Ascending aorta (tissue), 2 donors: ENCODE measurements at regions not wholly inside any gene's neighbourhood (a gene's known extent, or its start where the extent isn't known, plus 50 kb on each side); places are given as distances from the start of the nearest gene placed in this dataset.

ENCODE experiments used
- DNase-seq, 2 donors: peaks; one replicate each; pipeline ENCODE4 v3.0.0-alpha.2; 2019; ENCODE audit warnings: low spot score in 2 of 2
- H3K27ac ChIP-seq, 2 donors: fragments of 200-600 bp; sonication (generic); one replicate each; pipeline ENCODE4 v1.5.1; 2016 to 2017; ENCODE audit warnings: mild to moderate bottlenecking in 1 of 2
- H3K27me3 ChIP-seq: fragments of 200-600 bp; sonication (generic); one replicate; pipeline ENCODE4 v1.5.1; 2017
- H3K36me3 ChIP-seq, 2 donors: fragments of 200-600 bp; sonication (generic); one replicate each; pipeline ENCODE4 v1.5.1; 2016
- H3K4me1 ChIP-seq, 2 donors: fragments of 200-600 bp; sonication (generic); one replicate each; pipeline ENCODE4 v1.5.1; 2016 to 2017; ENCODE audit warnings: mild to moderate bottlenecking in 1 of 2
- H3K4me3 ChIP-seq, 2 donors: fragments of 200-600 bp; sonication (generic); one replicate each; pipeline ENCODE4 v1.5.1; 2016 to 2017; ENCODE audit warnings: mild to moderate bottlenecking in 1 of 2
- H3K9me3 ChIP-seq, 2 donors: fragments of 200-600 bp; sonication (generic); one replicate each; pipeline ENCODE4 v1.5.1; 2016
- CTCF ChIP-seq, 3 experiments: fragments of 200-600 bp in 2 of 3; fragments of 450-650 bp in 1 of 3; sonication (generic) in 2 of 3; IDR thresholded peaks; one replicate each; pipeline ENCODE4 v1.5.1; 2016 to 2019; ENCODE audit warnings: antibody characterized with exemption in 3 of 3, mild to moderate bottlenecking in 1 of 3, moderate library complexity in 1 of 3
- intact Hi-C: fragments of 100-400 bp; cut with DNase I; formaldehyde crosslinking; loops from one replicate; pipeline ENCODE4 v1.15.1; 2023

GRCh38 chr7:25369786-25370185 is 141.5 kb upstream of the NPVF start:
- Histone ChIP-seq H3K27me3 (no peaks in the 10 kb centered on the region), H3K27ac (no peak overlapping the region), H3K9me3 (peaks cover 0 to 10% of the 10 kb centered on the region in 2 donors), H3K36me3 (no peaks in the 10 kb centered on the region), H3K4me3 (no peak overlapping the region), H3K4me1 (peaks cover 0 to 3% of the 10 kb centered on the region in 2 donors)
- intact Hi-C loops, result no loop called here
- TF ChIP-seq CTCF (IDR thresholded peaks at IDR 0.05), result no peak
- DNase-seq, result no peak

- no peak for DNase-seq
- H3K27ac ChIP-seq, result no peak overlapping the region
- peaks cover 0 to 10% of the 10 kb centered on the region in 2 donors for H3K9me3 ChIP-seq
- intact Hi-C loops, result no loop called here
- H3K4me3 ChIP-seq, result no peak overlapping the region
- H3K27me3 ChIP-seq, result no peaks in the 10 kb centered on the region
- H3K4me1 ChIP-seq, result peaks cover 0 to 3% of the 10 kb centered on the region in 2 donors
- TF ChIP-seq CTCF (IDR thresholded peaks at IDR 0.05), result no peak
- no peaks in the 10 kb centered on the region for H3K36me3 ChIP-seq
Measured at GRCh38 chr7:25371972-25372371, 143.7 kb upstream of the NPVF start.

- TF ChIP-seq CTCF (IDR thresholded peaks at IDR 0.05), result no peak
- Histone ChIP-seq H3K36me3 (no peaks in the 10 kb centered on the region), H3K27me3 (no peaks in the 10 kb centered on the region), H3K9me3 (peaks cover 0 to 10% of the 10 kb centered on the region in 2 donors), H3K27ac (no peak overlapping the region), H3K4me3 (no peak overlapping the region), H3K4me1 (no peaks in the 10 kb centered on the region)
- intact Hi-C loops, result no loop called here
- no peak for DNase-seq
Measured at GRCh38 chr7:25375805-25376600, 147.7 kb upstream of the NPVF start.

- no peaks in the 10 kb centered on the region for H3K36me3 ChIP-seq
- H3K27ac ChIP-seq, result no peak overlapping the region
- no peak for TF ChIP-seq CTCF (IDR thresholded peaks at IDR 0.05)
- no peak for DNase-seq
- no peaks in the 10 kb centered on the region for H3K9me3 ChIP-seq
- H3K27me3 ChIP-seq, result no peaks in the 10 kb centered on the region
- H3K4me1 ChIP-seq, result no peaks in the 10 kb centered on the region
- intact Hi-C loops, result loop anchor here (10.0 kb wide), 1 partner anchor 985 kb away; no protein-coding TSS in a partner anchor
- H3K4me3 ChIP-seq, result no peak overlapping the region
Measured at GRCh38 chr7:25379351-25380300, 151.3 kb upstream of the NPVF start.

GRCh38 chr7:25381818-25382589 is 153.7 kb upstream of the NPVF start:
- Histone ChIP-seq H3K27me3 (no peaks in the 10 kb centered on the region), H3K27ac (no peak overlapping the region), H3K4me1 (peaks cover 0 to 8% of the 10 kb centered on the region in 2 donors), H3K9me3 (no peaks in the 10 kb centered on the region), H3K36me3 (no peaks in the 10 kb centered on the region), H3K4me3 (no peak overlapping the region)
- TF ChIP-seq CTCF (IDR thresholded peaks at IDR 0.05), result no peak
- intact Hi-C loops, result loop anchor here (10.0 kb wide), 1 partner anchor 983 kb away; no protein-coding TSS in a partner anchor
- DNase-seq, result no peak
